ENCODE measurements at regions not wholly inside any gene's neighbourhood (a gene's known extent, or its start where the extent isn't known, plus 50 kb on each side); places are given as distances from the start of the nearest gene placed in this dataset.

DNA sequence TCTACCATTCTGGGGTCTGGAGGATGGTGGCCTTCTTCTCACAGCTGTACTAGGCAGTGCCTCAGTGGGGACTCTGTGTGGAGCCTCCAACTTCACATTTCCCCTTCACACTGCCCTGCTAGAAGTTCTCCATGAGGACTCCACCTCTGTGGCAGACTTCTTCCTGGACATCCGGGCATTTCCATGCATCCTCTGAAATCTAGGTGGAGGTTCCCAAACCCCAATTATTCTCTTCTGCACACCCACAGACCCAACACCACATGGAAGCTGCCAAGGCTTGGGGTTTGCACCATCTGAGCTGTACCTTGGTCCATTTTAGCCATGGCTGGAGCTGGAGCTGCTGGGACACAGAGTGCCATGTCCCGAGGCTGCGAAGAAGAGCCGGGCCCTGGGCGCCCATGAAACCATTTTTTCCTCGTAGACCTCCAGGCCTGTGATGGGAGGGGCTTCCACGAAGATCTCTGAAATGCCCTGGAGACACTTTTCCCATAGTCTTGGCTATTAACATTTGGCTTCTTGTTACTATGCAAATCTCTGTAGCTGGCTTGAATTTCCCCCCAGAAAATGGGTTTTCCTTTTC, 170.5 kb downstream of the FOXD2 start:
- H3K4me3 Mint-ChIP-seq: no peak overlapping the region

DNA sequence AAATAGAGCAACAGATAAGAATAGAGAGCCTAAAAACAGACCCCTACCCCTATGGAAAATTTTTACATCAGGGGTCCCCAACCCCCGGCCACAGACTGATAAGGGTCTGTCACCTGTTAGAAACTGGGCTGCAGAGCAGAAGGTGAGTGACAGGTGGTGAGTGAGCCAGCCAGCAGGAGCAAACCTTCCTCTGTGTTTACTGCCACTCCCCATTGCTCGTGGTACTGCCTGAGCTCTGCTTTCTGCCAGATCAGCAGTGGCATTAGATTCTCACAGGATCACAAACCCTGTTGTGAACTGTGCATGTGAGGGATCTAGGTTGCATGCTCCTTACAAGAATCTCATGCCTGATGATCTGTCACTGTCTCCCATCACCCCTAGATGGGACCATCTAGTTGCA, 174.1 kb downstream of the FOXD2 start:
- CTCF ChIA-PET: no interaction called here
- no peak for DNase-seq
- no peak overlapping the region for H2AFZ ChIP-seq (ENCODE audit: insufficient read depth, low read depth, low read length, poor library complexity, severe bottlenecking)

More for the DNA sequence above, 170.5 kb downstream of the FOXD2 start:
- Histone ChIP-seq H3K9ac (ENCODE audit: low read length) (no peak overlapping the region), H3K4me3 (ENCODE audit: control extremely low read depth in 1 of 5, extremely low read depth in 1 of 5, insufficient read depth in 1 of 5, low read depth in 2 of 5, low read length in 4 of 5) (no peak overlapping the region), H3K4me1 (ENCODE audit: control insufficient read depth in 2 of 2, insufficient read depth in 2 of 2, low read length in 2 of 2) (no peaks in the 10 kb centered on the region), H2AFZ (ENCODE audit: insufficient read depth, low read depth, low read length, poor library complexity, severe bottlenecking) (no peak overlapping the region), H3K9me3 (ENCODE audit: control extremely low read depth in 1 of 3, control insufficient read depth in 2 of 3, insufficient read depth in 1 of 3, low read length in 2 of 3) (peaks cover 1 to 9% (median 7%) of the 10 kb centered on the region in 3 donors), H3K27ac (ENCODE audit: low read length in 2 of 2) (no peak overlapping the region), H3K79me2 (ENCODE audit: control insufficient read depth, insufficient read depth, low read length) (no peaks in the 10 kb centered on the region), H3K36me3 (replicated peaks in 1 of 2; ENCODE audit: control extremely low read depth in 1 of 2, control insufficient read depth in 1 of 2, extremely low read depth in 1 of 2, insufficient read depth in 2 of 2, low read length in 1 of 2) (no peaks in the 10 kb centered on the region), H3K4me2 (replicated peaks; ENCODE audit: low read depth, low read length, poor library complexity, severe bottlenecking) (no peak overlapping the region), H3K27me3 (replicated peaks in 1 of 4; ENCODE audit: control extremely low read depth in 1 of 4, control insufficient read depth in 3 of 4, insufficient read depth in 4 of 4, low read length in 3 of 4) (no peaks in the 10 kb centered on the region), H4K20me1 (ENCODE audit: control insufficient read depth, insufficient read depth, low read length, poor library complexity, severe bottlenecking) (no peaks in the 10 kb centered on the region)
- ChIA-PET POLR2A (no interaction called here), CTCF (no interaction called here)
- intact Hi-C loops (cut with micrococcal nuclease): no loop called here
- H3K4me1 Mint-ChIP-seq: no peaks in the 10 kb centered on the region
- TF ChIP-seq, protein P1, sequence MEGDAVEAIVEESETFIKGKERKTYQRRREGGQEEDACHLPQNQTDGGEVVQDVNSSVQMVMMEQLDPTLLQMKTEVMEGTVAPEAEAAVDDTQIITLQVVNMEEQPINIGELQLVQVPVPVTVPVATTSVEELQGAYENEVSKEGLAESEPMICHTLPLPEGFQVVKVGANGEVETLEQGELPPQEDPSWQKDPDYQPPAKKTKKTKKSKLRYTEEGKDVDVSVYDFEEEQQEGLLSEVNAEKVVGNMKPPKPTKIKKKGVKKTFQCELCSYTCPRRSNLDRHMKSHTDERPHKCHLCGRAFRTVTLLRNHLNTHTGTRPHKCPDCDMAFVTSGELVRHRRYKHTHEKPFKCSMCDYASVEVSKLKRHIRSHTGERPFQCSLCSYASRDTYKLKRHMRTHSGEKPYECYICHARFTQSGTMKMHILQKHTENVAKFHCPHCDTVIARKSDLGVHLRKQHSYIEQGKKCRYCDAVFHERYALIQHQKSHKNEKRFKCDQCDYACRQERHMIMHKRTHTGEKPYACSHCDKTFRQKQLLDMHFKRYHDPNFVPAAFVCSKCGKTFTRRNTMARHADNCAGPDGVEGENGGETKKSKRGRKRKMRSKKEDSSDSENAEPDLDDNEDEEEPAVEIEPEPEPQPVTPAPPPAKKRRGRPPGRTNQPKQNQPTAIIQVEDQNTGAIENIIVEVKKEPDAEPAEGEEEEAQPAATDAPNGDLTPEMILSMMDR (IDR thresholded peaks at IDR 0.05): no peak
- no peak for TF ChIP-seq EZH2 (IDR thresholded peaks at IDR 0.05; ENCODE audit: borderline replicate concordance, insufficient read depth, low read depth, low read length, poor library complexity, severe bottlenecking)
- H3K27ac Mint-ChIP-seq: no peak overlapping the region
- H3K27me3 Mint-ChIP-seq: no peaks in the 10 kb centered on the region
- 94% methylated on average over 7 of the region's 7 CpGs for WGBS (ENCODE audit: insufficient coverage)
- ATAC-seq (ENCODE audit: low read depth) (no peak), DNase-seq (no peak)
- peaks cover 3% of the 10 kb centered on the region for H3K9me3 Mint-ChIP-seq (ENCODE audit: insufficient read depth)

More for the DNA sequence above, 174.1 kb downstream of the FOXD2 start:
- no peaks in the 10 kb centered on the region for H3K4me1 ChIP-seq (ENCODE audit: control insufficient read depth in 2 of 2, insufficient read depth in 2 of 2, low read length in 2 of 2)
- Mint-ChIP-seq H3K4me3 (no peak overlapping the region), H3K9me3 (ENCODE audit: insufficient read depth) (peaks cover 3% of the 10 kb centered on the region), H3K27me3 (peaks cover 6% of the 10 kb centered on the region), H3K4me1 (no peaks in the 10 kb centered on the region), H3K27ac (no peak overlapping the region)
- H3K9ac ChIP-seq (ENCODE audit: low read length): no peak overlapping the region
- POLR2A ChIA-PET: no interaction called here
- no peak overlapping the region for H3K27ac ChIP-seq (ENCODE audit: low read length in 2 of 2)
- WGBS (ENCODE audit: insufficient coverage): 60% methylated on average over 1 of the region's 2 CpGs
- no peaks in the 10 kb centered on the region for H4K20me1 ChIP-seq (ENCODE audit: control insufficient read depth, insufficient read depth, low read length, poor library complexity, severe bottlenecking)
- H3K79me2 ChIP-seq (ENCODE audit: control insufficient read depth, insufficient read depth, low read length): no peaks in the 10 kb centered on the region
- no peak for ATAC-seq (ENCODE audit: low read depth)
- H3K4me3 ChIP-seq (ENCODE audit: control extremely low read depth in 1 of 5, extremely low read depth in 1 of 5, insufficient read depth in 1 of 5, low read depth in 2 of 5, low read length in 4 of 5): no peak overlapping the region
- H3K27me3 ChIP-seq (replicated peaks in 1 of 4; ENCODE audit: control extremely low read depth in 1 of 4, control insufficient read depth in 3 of 4, insufficient read depth in 4 of 4, low read length in 3 of 4): no peaks in the 10 kb centered on the region
- H3K36me3 ChIP-seq (replicated peaks in 1 of 2; ENCODE audit: control extremely low read depth in 1 of 2, control insufficient read depth in 1 of 2, extremely low read depth in 1 of 2, insufficient read depth in 2 of 2, low read length in 1 of 2): no peaks in the 10 kb centered on the region
- no peak overlapping the region for H3K4me2 ChIP-seq (replicated peaks; ENCODE audit: low read depth, low read length, poor library complexity, severe bottlenecking)
- TF ChIP-seq, protein P1 (IDR thresholded peaks at IDR 0.05): no peak
- no peak for TF ChIP-seq EZH2 (IDR thresholded peaks at IDR 0.05; ENCODE audit: borderline replicate concordance, insufficient read depth, low read depth, low read length, poor library complexity, severe bottlenecking)
- intact Hi-C loops (cut with micrococcal nuclease): no loop called here
- H3K9me3 ChIP-seq (ENCODE audit: control extremely low read depth in 1 of 3, control insufficient read depth in 2 of 3, insufficient read depth in 1 of 3, low read length in 2 of 3): peaks cover 0 to 9% (median 7%) of the 10 kb centered on the region in 3 donors

Data from B cell (primary cell).